OCI-LY3 (cell line): ENCODE measurements at regions not wholly inside any gene's neighbourhood (a gene's known extent, or its start where the extent isn't known, plus 50 kb on each side); places are given as distances from the start of the nearest gene placed in this dataset.
"Not testable (repeated sequence)": the region's sequence is repeated elsewhere in the genome, so short reads cannot be mapped to it uniquely, and the experiment has no call there.

Experiments used
- H2AFZ ChIP-seq: fragments of 200-600, 300-600 bp; shearing (Covaris generic); 2 replicates; pipeline ENCODE4 v1.6.0; 2014; ENCODE audit warnings: antibody characterized with exemption, low read depth, low read length
- H3K27ac ChIP-seq: fragments of 200-600, 300-600 bp; sonication (generic); 2 replicates; pipeline ENCODE4 v1.5.1; 2014; ENCODE audit warnings: mild to moderate bottlenecking, low read length, moderate library complexity, mixed read lengths
- H3K27me3 ChIP-seq: fragments of 200-600, 300-600 bp; sonication (generic); 2 replicates; pipeline ENCODE4 v1.6.1; 2014; ENCODE audit warnings: low read depth, low read length, mixed read lengths
- H3K36me3 ChIP-seq: fragments of 200-600, 300-600 bp; sonication (generic); replicated peaks from 2 replicates; pipeline ENCODE3; 2014; ENCODE audit warnings: low read depth, low read length, mixed read lengths
- H3K4me1 ChIP-seq: fragments of 300-600, 200-600 bp; sonication (generic); 2 replicates; pipeline ENCODE4 v1.6.1; 2014; ENCODE audit warnings: low read length, mixed read lengths
- H3K4me2 ChIP-seq: fragments of 200-600, 300-600 bp; sonication (generic); 2 replicates; pipeline ENCODE4 v1.6.1; 2014; ENCODE audit warnings: low read length, mixed read lengths
- H3K4me3 ChIP-seq: fragments of 300-600, 200-600 bp; sonication (generic); 2 replicates; pipeline ENCODE4 v1.5.1; 2014; ENCODE audit warnings: antibody characterized with exemption, mild to moderate bottlenecking, low read length, moderate library complexity
- H3K79me2 ChIP-seq: fragments of 300-600, 200-600 bp; shearing (Covaris generic); 2 replicates; pipeline ENCODE4 v1.6.1; 2014; ENCODE audit warnings: mild to moderate bottlenecking, low read length, mixed read lengths
- H3K9ac ChIP-seq: fragments of 300-600, 200-600 bp; shearing (Covaris generic); 2 replicates; pipeline ENCODE4 v1.6.0; 2014; ENCODE audit warnings: mild to moderate bottlenecking, low read length, moderate library complexity
- H3K9me3 ChIP-seq: fragments of 200-600, 300-600 bp; shearing (Covaris generic); 2 replicates; pipeline ENCODE4 v1.6.1; 2014; ENCODE audit warnings: low read length, mixed read lengths; ENCODE audit not compliant: insufficient read depth
- H4K20me1 ChIP-seq: fragments of 200-600, 300-600 bp; sonication (generic); 2 replicates; pipeline ENCODE4 v1.6.1; 2016; ENCODE audit warnings: low read length, mixed read lengths; ENCODE audit not compliant: insufficient read depth
- CTCF ChIP-seq: fragments of 200-600, 300-600 bp; sonication (generic); IDR thresholded peaks from 2 replicates; pipeline ENCODE4 v1.5.1; 2014; ENCODE audit warnings: antibody characterized with exemption, low read length, low read depth
- EZH2phosphoT487 ChIP-seq: fragments of 200-600 bp; shearing (Covaris generic); IDR thresholded peaks from 2 replicates; pipeline ENCODE4 v1.6.1; 2018; ENCODE audit warnings: antibody characterized with exemption, mixed run types, low read depth

GRCh38 chr3:112695377-112696108, 54.6 kb upstream of the CCDC80 start:
- H3K9ac ChIP-seq, H2AFZ ChIP-seq, H3K9me3 ChIP-seq, H3K27me3 ChIP-seq, H3K79me2 ChIP-seq, H3K4me1 ChIP-seq, H3K36me3 ChIP-seq, H4K20me1 ChIP-seq, H3K4me2 ChIP-seq, H3K27ac ChIP-seq, H3K4me3 ChIP-seq: not testable (repeated sequence)
- TF ChIP-seq CTCF = 0 out of 2 replicates have a peak, but pooled peaks have one; percentile 7

- H4K20me1 ChIP-seq, H3K4me3 ChIP-seq, H3K27me3 ChIP-seq, H3K4me2 ChIP-seq, H3K9ac ChIP-seq, H3K9me3 ChIP-seq, H3K79me2 ChIP-seq, H3K4me1 ChIP-seq, H3K27ac ChIP-seq, H3K36me3 ChIP-seq, H2AFZ ChIP-seq: not testable (repeated sequence)
Measured at GRCh38 chr3:112694906-112695305, 54.0 kb upstream of the CCDC80 start.

- Histone ChIP-seq H3K27me3 (no peaks in the 10 kb centered on the region), H3K9ac (no peak overlapping the region), H3K4me2 (no peak overlapping the region), H4K20me1 (no peaks in the 10 kb centered on the region), H3K9me3 (no peaks in the 10 kb centered on the region), H3K79me2 (no peaks in the 10 kb centered on the region), H2AFZ (no peak overlapping the region), H3K4me1 (peaks cover 17% of the 10 kb centered on the region), H3K4me3 (no peak overlapping the region), H3K27ac (no peak overlapping the region), H3K36me3 (no peaks in the 10 kb centered on the region)
- TF ChIP-seq EZH2phosphoT487 = no peak
- TF ChIP-seq CTCF = no peak
Measured at GRCh38 chr3:112693186-112693585, 52.2 kb upstream of the CCDC80 start.
